Neural crest cell (in vitro differentiated cells): ENCODE measurements at regions not wholly inside any gene's neighbourhood (a gene's known extent, or its start where the extent isn't known, plus 50 kb on each side); places are given as distances from the start of the nearest gene placed in this dataset.

Experiments
- DNase-seq: peaks from one replicate; pipeline ENCODE4 v3.0.0; 2021; ENCODE audit warnings: low read depth, mixed read lengths, low spot score
- H3K27ac Mint-ChIP-seq: one replicate; pipeline ENCODE4 v1.8.0; 2021; ENCODE audit warnings: mild to moderate bottlenecking, mixed read lengths; ENCODE audit not compliant: unreplicated experiment
- H3K27me3 Mint-ChIP-seq: 2 replicates; pipeline ENCODE4 v1.8.0; 2021; ENCODE audit warnings: low read depth, mild to moderate bottlenecking, mixed read lengths
- H3K36me3 Mint-ChIP-seq: 2 replicates; pipeline ENCODE4 v1.8.0; 2021; ENCODE audit warnings: low read depth, mild to moderate bottlenecking, mixed read lengths
- H3K4me1 Mint-ChIP-seq: 2 replicates; pipeline ENCODE4 v1.8.0; 2021; ENCODE audit warnings: mixed read lengths
- H3K4me3 Mint-ChIP-seq: one replicate; pipeline ENCODE4 v1.8.0; 2021; ENCODE audit warnings: mild to moderate bottlenecking, mixed read lengths
- H3K9me3 Mint-ChIP-seq: 2 replicates; pipeline ENCODE4 v1.8.0; 2021; ENCODE audit warnings: mixed read lengths
- CTCF ChIP-seq: fragments of 200-600 bp; sonication (generic); conservative IDR thresholded peaks from 2 replicates; pipeline ENCODE4 v1.5.0; 2021; ENCODE audit warnings: antibody characterized with exemption, mild to moderate bottlenecking

DNA sequence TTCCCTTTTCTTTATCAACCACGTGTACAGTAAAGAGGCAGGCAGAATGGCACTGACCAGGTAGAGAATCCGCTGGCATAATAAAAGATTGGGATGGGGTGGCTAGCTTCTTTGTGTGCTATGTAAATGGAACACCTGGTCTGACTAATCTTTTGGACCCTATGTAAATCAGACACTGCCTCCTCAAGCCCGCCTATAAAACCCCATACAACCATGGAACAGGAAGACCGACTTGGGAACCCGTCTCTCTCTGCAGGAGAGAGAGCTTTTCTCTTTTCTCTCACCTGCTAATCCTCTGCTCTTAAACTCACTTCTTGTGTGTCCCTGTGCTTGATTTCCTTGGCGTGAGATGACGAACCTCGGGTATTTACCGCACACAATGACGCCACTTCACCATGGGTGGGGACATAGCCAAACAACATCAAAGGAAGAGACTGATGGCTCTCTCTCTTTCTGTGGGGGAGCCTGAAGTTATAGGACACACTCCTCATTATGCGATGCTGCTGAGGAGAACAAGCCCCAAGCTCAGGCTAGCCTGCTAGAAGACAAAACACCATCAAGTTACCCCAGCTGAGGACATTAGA is 94.2 kb downstream of the ARL5B start:
- H3K4me3 Mint-ChIP-seq, result no peak overlapping the region
- H3K36me3 Mint-ChIP-seq, result no peaks in the 10 kb centered on the region
- TF ChIP-seq CTCF, result no peak
- H3K27ac Mint-ChIP-seq, result no peak overlapping the region
- DNase-seq, result no peak
- H3K4me1 Mint-ChIP-seq, result no peaks in the 10 kb centered on the region
- peaks cover 9% of the 10 kb centered on the region for H3K27me3 Mint-ChIP-seq
- H3K9me3 Mint-ChIP-seq, result no peaks in the 10 kb centered on the region

DNA sequence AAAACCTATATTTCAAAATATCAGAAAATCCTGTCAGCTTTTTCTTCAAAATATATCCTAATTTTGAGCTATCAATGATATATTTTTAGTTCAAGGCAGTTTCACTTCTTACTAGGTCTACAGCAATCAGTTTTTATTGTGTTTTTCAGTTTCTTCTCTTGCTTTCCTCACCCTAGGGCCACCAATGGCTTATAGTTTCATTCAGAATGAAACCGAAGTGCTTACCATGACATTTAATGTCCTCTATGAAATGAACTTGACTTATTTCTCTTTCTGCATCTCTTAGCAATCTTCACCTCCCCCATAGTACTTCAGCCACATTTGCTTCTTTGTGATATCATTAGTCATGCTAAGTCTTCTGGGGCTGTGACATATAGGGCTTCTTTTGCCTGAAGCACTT is 100.3 kb downstream of the ARL5B start:
- Mint-ChIP-seq H3K4me3 (no peak overlapping the region), H3K27me3 (peaks cover 9% of the 10 kb centered on the region), H3K4me1 (no peaks in the 10 kb centered on the region), H3K36me3 (no peaks in the 10 kb centered on the region), H3K27ac (no peak overlapping the region), H3K9me3 (no peaks in the 10 kb centered on the region)
- DNase-seq, result no peak
- no peak for TF ChIP-seq CTCF

GRCh38 chr10:18760836-18761235 is 101.6 kb downstream of the ARL5B start:
- Mint-ChIP-seq H3K27me3 (peaks cover 9% of the 10 kb centered on the region), H3K36me3 (no peaks in the 10 kb centered on the region), H3K4me1 (no peaks in the 10 kb centered on the region), H3K9me3 (no peaks in the 10 kb centered on the region), H3K4me3 (no peak overlapping the region), H3K27ac (no peak overlapping the region)
- TF ChIP-seq CTCF, result no peak
- DNase-seq, result no peak

DNA sequence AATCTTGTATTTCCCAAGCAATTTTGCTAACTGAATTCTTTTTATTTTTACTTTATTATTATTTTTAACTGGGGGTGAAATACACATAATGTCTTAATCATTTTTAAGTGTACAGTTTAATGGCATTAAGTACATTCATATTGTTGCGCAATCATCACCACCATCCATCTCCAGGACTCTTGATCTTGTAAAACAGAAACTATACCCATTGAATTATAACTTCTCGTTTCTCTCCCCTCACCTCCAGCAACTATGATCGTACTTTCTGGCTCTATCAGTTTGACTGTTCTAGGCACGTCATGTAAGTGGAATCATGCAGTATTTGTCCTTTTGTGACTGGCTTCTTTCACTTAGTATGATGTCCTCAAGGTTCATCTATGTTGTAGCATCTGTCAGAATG is 108.8 kb downstream of the ARL5B start:
- Mint-ChIP-seq H3K4me3 (no peak overlapping the region), H3K27me3 (no peaks in the 10 kb centered on the region), H3K9me3 (no peaks in the 10 kb centered on the region), H3K36me3 (no peaks in the 10 kb centered on the region), H3K27ac (no peak overlapping the region), H3K4me1 (no peaks in the 10 kb centered on the region)
- DNase-seq, result no peak
- no peak for TF ChIP-seq CTCF

DNA sequence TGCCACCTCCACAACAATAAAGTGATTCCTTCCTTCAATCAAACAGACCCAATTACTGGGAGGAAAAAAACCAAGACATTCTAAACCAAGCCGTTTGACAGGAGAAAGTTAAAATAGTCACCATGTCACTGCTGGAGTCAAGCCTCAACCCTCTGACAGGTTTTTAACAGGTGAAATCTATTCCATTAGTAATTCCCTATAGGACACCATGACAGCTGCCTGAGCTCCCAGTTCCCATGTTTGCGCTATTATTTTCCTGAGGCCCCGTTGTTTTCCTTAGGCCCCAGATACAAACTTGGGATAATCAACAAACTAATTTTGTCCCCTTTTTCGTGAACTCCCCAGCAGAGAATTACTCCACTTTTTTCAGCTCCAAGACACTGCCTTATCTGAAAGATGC is 113.9 kb downstream of the ARL5B start:
- H3K4me3 Mint-ChIP-seq, result no peak overlapping the region
- TF ChIP-seq CTCF, result no peak
- H3K27ac Mint-ChIP-seq, result no peak overlapping the region
- H3K9me3 Mint-ChIP-seq, result no peaks in the 10 kb centered on the region
- DNase-seq, result no peak
- no peaks in the 10 kb centered on the region for H3K27me3 Mint-ChIP-seq
- no peaks in the 10 kb centered on the region for H3K4me1 Mint-ChIP-seq
- no peaks in the 10 kb centered on the region for H3K36me3 Mint-ChIP-seq

GRCh38 chr10:18777258-18777657 is 118.0 kb downstream of the ARL5B start:
- TF ChIP-seq CTCF, result no peak
- Mint-ChIP-seq H3K36me3 (no peaks in the 10 kb centered on the region), H3K4me3 (no peak overlapping the region), H3K27me3 (no peaks in the 10 kb centered on the region), H3K9me3 (no peaks in the 10 kb centered on the region), H3K4me1 (no peaks in the 10 kb centered on the region), H3K27ac (no peak overlapping the region)
- DNase-seq, result no peak
